ENCODE measurements at regions not wholly inside any gene's neighbourhood (a gene's known extent, or its start where the extent isn't known, plus 50 kb on each side); places are given as distances from the start of the nearest gene placed in this dataset.

- Mint-ChIP-seq H3K27ac (no peak overlapping the region), H3K4me3 (no peak overlapping the region), H3K4me1 (no peaks in the 10 kb centered on the region), H3K36me3 (ENCODE audit: low read depth) (peaks cover 12% of the 10 kb centered on the region), H3K9me3 (peaks cover 48% of the 10 kb centered on the region), H3K27me3 (ENCODE audit: low read depth, poor library complexity) (peaks cover 2% of the 10 kb centered on the region)
- no peak for TF ChIP-seq CTCF (IDR thresholded peaks at IDR 0.05)
- DNase-seq: no peak
Observed at GRCh38 chr14:40713387-40713786, 893.3 kb upstream of the LRFN5 start.

- Mint-ChIP-seq H3K36me3 (ENCODE audit: low read depth) (no peaks in the 10 kb centered on the region), H3K9me3 (no peaks in the 10 kb centered on the region), H3K4me1 (no peaks in the 10 kb centered on the region), H3K27me3 (ENCODE audit: low read depth, poor library complexity) (no peaks in the 10 kb centered on the region), H3K27ac (no peak overlapping the region), H3K4me3 (no peak overlapping the region)
- no peak for DNase-seq
- TF ChIP-seq CTCF (IDR thresholded peaks at IDR 0.05): no peak
Observed at GRCh38 chr14:40697231-40697630, 909.4 kb upstream of the LRFN5 start.

DNA sequence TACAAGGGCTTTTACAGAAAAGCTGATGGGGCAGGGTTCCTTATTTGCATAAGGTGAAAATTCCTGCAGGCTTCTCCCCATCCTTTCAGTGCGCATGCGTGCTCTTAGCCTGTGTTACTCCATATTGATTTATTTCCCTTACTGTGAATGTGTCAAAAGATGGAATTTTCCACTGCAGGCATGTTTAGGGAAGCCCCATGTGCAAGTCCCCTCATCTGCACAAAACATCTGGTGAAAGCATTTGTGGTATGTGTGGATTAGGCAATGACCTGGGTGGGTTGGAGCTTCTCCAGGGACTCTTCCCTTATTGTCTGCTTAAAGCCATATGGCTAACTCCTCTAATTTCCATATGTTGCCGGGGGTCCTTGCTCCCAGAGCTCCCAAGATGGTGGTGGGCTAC, 912.7 kb upstream of the LRFN5 start:
- H3K4me1 Mint-ChIP-seq: no peaks in the 10 kb centered on the region
- H3K36me3 Mint-ChIP-seq (ENCODE audit: low read depth): no peaks in the 10 kb centered on the region

GRCh38 chr14:40691066-40691465, 915.6 kb upstream of the LRFN5 start:
- no peak for TF ChIP-seq CTCF (IDR thresholded peaks at IDR 0.05)
- Mint-ChIP-seq H3K4me3 (no peak overlapping the region), H3K36me3 (ENCODE audit: low read depth) (no peaks in the 10 kb centered on the region), H3K27ac (no peak overlapping the region), H3K27me3 (ENCODE audit: low read depth, poor library complexity) (no peaks in the 10 kb centered on the region), H3K4me1 (no peaks in the 10 kb centered on the region), H3K9me3 (no peaks in the 10 kb centered on the region)
- DNase-seq: no peak

More for the DNA sequence above, 912.7 kb upstream of the LRFN5 start:
- no peak overlapping the region for H3K27ac Mint-ChIP-seq
- DNase-seq: no peak
- H3K4me3 Mint-ChIP-seq: no peak overlapping the region
- no peaks in the 10 kb centered on the region for H3K27me3 Mint-ChIP-seq (ENCODE audit: low read depth, poor library complexity)
- H3K9me3 Mint-ChIP-seq: no peaks in the 10 kb centered on the region
- no peak for TF ChIP-seq CTCF (IDR thresholded peaks at IDR 0.05)

- H3K4me1 Mint-ChIP-seq: no peaks in the 10 kb centered on the region
- no peak for DNase-seq
- TF ChIP-seq CTCF (IDR thresholded peaks at IDR 0.05): no peak
- H3K27ac Mint-ChIP-seq: no peak overlapping the region
- H3K4me3 Mint-ChIP-seq: no peak overlapping the region
- H3K27me3 Mint-ChIP-seq (ENCODE audit: low read depth, poor library complexity): no peaks in the 10 kb centered on the region
- H3K9me3 Mint-ChIP-seq: no peaks in the 10 kb centered on the region
- no peaks in the 10 kb centered on the region for H3K36me3 Mint-ChIP-seq (ENCODE audit: low read depth)
Observed at GRCh38 chr14:40685764-40686163, 920.9 kb upstream of the LRFN5 start.

DNA sequence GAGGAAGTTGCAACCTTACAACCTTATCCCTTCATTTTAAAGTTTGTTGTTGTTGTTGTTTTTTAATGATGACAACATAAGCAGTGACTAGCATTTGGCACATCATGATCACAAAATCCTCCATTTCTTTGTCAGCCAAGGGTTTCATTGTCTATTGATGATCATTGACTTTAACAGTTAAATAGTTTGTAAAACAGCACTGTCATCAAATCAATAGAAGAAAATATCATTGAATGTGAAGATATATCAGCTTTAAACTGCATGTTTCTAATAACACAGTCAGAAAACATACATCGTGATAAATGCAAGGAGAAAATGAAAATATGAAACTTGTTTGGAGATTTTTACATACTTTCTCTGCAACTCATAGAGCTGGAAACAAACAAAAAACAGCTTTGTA, 922.3 kb upstream of the LRFN5 start:
- DNase-seq: no peak
- Mint-ChIP-seq H3K4me3 (no peak overlapping the region), H3K27me3 (ENCODE audit: low read depth, poor library complexity) (no peaks in the 10 kb centered on the region), H3K36me3 (ENCODE audit: low read depth) (no peaks in the 10 kb centered on the region), H3K27ac (no peak overlapping the region), H3K9me3 (peaks cover 7% of the 10 kb centered on the region), H3K4me1 (no peaks in the 10 kb centered on the region)
- TF ChIP-seq CTCF (IDR thresholded peaks at IDR 0.05): no peak
